WTC11 (cell line): ENCODE measurements at regions not wholly inside any gene's neighbourhood (a gene's known extent, or its start where the extent isn't known, plus 50 kb on each side); places are given as distances from the start of the nearest gene placed in this dataset.
A peak's percentile ranks its signal among the peaks of the same experiment; 100 is the strongest.

Experiments used
- ATAC-seq: fragments of 200-7000 bp; cut with Tn5 transposase; 2 replicates; pipeline ENCODE4 v1.10.0; 2021; ENCODE audit warnings: mild to moderate bottlenecking, moderate library complexity
- CTCF ChIA-PET: fragments of 300-600 bp; sonication (Branson Sonifier 250); formaldehyde crosslinking; loops from one replicate; lab custom pipeline; 2021; ENCODE audit warnings: antibody characterized with exemption; lab: Charles Lee
- POLR2A ChIA-PET: fragments of 350-600 bp; sonication (Branson Sonifier 250); formaldehyde crosslinking; loops from one replicate; lab custom pipeline; 2021; ENCODE audit warnings: antibody characterized with exemption; lab: Charles Lee
- DNase-seq: peaks from one replicate; pipeline ENCODE4 v3.0.0; 2021; ENCODE audit warnings: low spot score
- H3K27ac Mint-ChIP-seq: 2 replicates; pipeline ENCODE4 v1.8.0; 2021; ENCODE audit warnings: mixed read lengths
- H3K27me3 Mint-ChIP-seq: 2 replicates; pipeline ENCODE4 v1.8.0; 2021; ENCODE audit warnings: low read depth, mild to moderate bottlenecking, moderate library complexity, mixed read lengths
- H3K36me3 Mint-ChIP-seq: 2 replicates; pipeline ENCODE4 v1.8.0; 2021; ENCODE audit warnings: mixed read lengths
- H3K4me1 Mint-ChIP-seq: 2 replicates; pipeline ENCODE4 v1.8.0; 2022; ENCODE audit warnings: mixed read lengths
- H3K4me3 Mint-ChIP-seq: 2 replicates; pipeline ENCODE4 v1.8.0; 2021; ENCODE audit warnings: mild to moderate bottlenecking, moderate library complexity, mixed read lengths
- H3K9me3 Mint-ChIP-seq: 2 replicates; pipeline ENCODE4 v1.8.0; 2021; ENCODE audit warnings: mixed read lengths
- ARID4B ChIP-seq: sonication (generic); formaldehyde crosslinking; IDR thresholded peaks from 2 replicates; pipeline ENCODE4 v1.8.0; 2023; ENCODE audit warnings: missing genetic modification reagents, mild to moderate bottlenecking, borderline replicate concordance
- ATF2 ChIP-seq: sonication (generic); formaldehyde crosslinking; IDR thresholded peaks from 2 replicates; pipeline ENCODE4 v1.8.1; 2022; ENCODE audit warnings: low read depth, missing genetic modification reagents, borderline replicate concordance
- CBFB ChIP-seq: sonication (generic); formaldehyde crosslinking; IDR thresholded peaks from 2 replicates; pipeline ENCODE4 v1.8.1; 2022; ENCODE audit warnings: mild to moderate bottlenecking, low read depth, missing genetic modification reagents
- EMX1 ChIP-seq: fragments of 250-450 bp; sonication (Bioruptor Pico); IDR thresholded peaks from 2 replicates; pipeline ENCODE4 v1.8.0; 2021; ENCODE audit warnings: mild to moderate bottlenecking
- ETV6 ChIP-seq: sonication (generic); formaldehyde crosslinking; IDR thresholded peaks from 2 replicates; pipeline ENCODE4 v1.8.1; 2022; ENCODE audit warnings: mild to moderate bottlenecking, missing genetic modification reagents
- GTF2I ChIP-seq: fragments of 250-450 bp; sonication (Bioruptor Pico); conservative IDR thresholded peaks from 2 replicates; pipeline ENCODE4 v1.4.0; 2021; ENCODE audit warnings: mild to moderate bottlenecking
- HMGA2 ChIP-seq: fragments of 250-450 bp; sonication (Bioruptor Pico); IDR thresholded peaks from 2 replicates; pipeline ENCODE4 v1.4.0; 2021; ENCODE audit warnings: mild to moderate bottlenecking, moderate library complexity
- HMGXB4 ChIP-seq: sonication (generic); formaldehyde crosslinking; IDR thresholded peaks from 2 replicates; pipeline ENCODE4 v1.8.1; 2023; ENCODE audit warnings: mild to moderate bottlenecking, moderate library complexity, missing genetic modification reagents
- JAZF1 ChIP-seq: fragments of 250-450 bp; sonication (Bioruptor Pico); IDR thresholded peaks from 2 replicates; pipeline ENCODE4 v1.9.0; 2021; ENCODE audit warnings: moderate library complexity, mild to moderate bottlenecking, inconsistent platforms
- MAX ChIP-seq: sonication (generic); formaldehyde crosslinking; IDR thresholded peaks from 2 replicates; pipeline ENCODE4 v1.8.0; 2022; ENCODE audit warnings: mild to moderate bottlenecking, missing genetic modification reagents
- MYBL2 ChIP-seq: sonication (generic); formaldehyde crosslinking; IDR thresholded peaks from 2 replicates; pipeline ENCODE4 v1.8.1; 2023; ENCODE audit warnings: mild to moderate bottlenecking, moderate library complexity, missing genetic modification reagents
- PRDM15 ChIP-seq: sonication (generic); formaldehyde crosslinking; IDR thresholded peaks from 2 replicates; pipeline ENCODE4 v1.8.0; 2022; ENCODE audit warnings: missing genetic modification reagents
- PRRX2 ChIP-seq: fragments of 250-450 bp; sonication (Bioruptor Pico); IDR thresholded peaks from 2 replicates; pipeline ENCODE4 v1.8.0; 2021; ENCODE audit warnings: mild to moderate bottlenecking
- SMAD3 ChIP-seq: sonication (generic); formaldehyde crosslinking; IDR thresholded peaks from 2 replicates; pipeline ENCODE4 v1.8.0; 2022; ENCODE audit warnings: missing genetic modification reagents, mild to moderate bottlenecking, borderline replicate concordance
- SMAD4 ChIP-seq: sonication (generic); formaldehyde crosslinking; IDR thresholded peaks from 2 replicates; pipeline ENCODE4 v1.8.0; 2022; ENCODE audit warnings: mild to moderate bottlenecking, missing genetic modification reagents
- SOX15 ChIP-seq: fragments of 250-450 bp; sonication (Bioruptor Pico); IDR thresholded peaks from 2 replicates; pipeline ENCODE4 v1.9.0; 2021; ENCODE audit warnings: mild to moderate bottlenecking
- TEAD4 ChIP-seq: sonication (generic); formaldehyde crosslinking; IDR thresholded peaks from 2 replicates; pipeline ENCODE4 v1.8.0; 2022; ENCODE audit warnings: mild to moderate bottlenecking, missing genetic modification reagents
- USF2 ChIP-seq: sonication (generic); formaldehyde crosslinking; IDR thresholded peaks from 2 replicates; pipeline ENCODE4 v1.8.1; 2023; ENCODE audit warnings: mild to moderate bottlenecking, missing genetic modification reagents, moderate library complexity
- ZBTB43 ChIP-seq: sonication (generic); formaldehyde crosslinking; IDR thresholded peaks from 2 replicates; pipeline ENCODE4 v1.8.1; 2023; ENCODE audit warnings: mild to moderate bottlenecking, missing genetic modification reagents
- ZNF138 ChIP-seq: sonication (generic); formaldehyde crosslinking; conservative IDR thresholded peaks from 2 replicates; pipeline ENCODE4 v1.8.1; 2022; ENCODE audit warnings: mild to moderate bottlenecking, moderate library complexity, missing genetic modification reagents
- ZNF232 ChIP-seq: sonication (generic); formaldehyde crosslinking; IDR thresholded peaks from 2 replicates; pipeline ENCODE4 v1.8.0; 2022; ENCODE audit warnings: mild to moderate bottlenecking, missing genetic modification reagents

- no peak for TF ChIP-seq ARID4B
Observed at GRCh38 chr1:164977561-164977960, 379.0 kb downstream of the LMX1A start (continued).

- peak; percentile 31; the same call in 1 of the 2 replicates for ATAC-seq
Observed at GRCh38 chr1:164971921-164972415, 384.5 kb downstream of the LMX1A start.

GRCh38 chr1:164971391-164971790, 385.1 kb downstream of the LMX1A start:
- H3K36me3 Mint-ChIP-seq = no peaks in the 10 kb centered on the region
- H3K27ac Mint-ChIP-seq = no peak overlapping the region
- ChIA-PET CTCF (interaction anchor here (1.0 to 1.1 kb wide), 2 partner anchors 9 to 21 kb away, joined by 4 read pairs; no protein-coding TSS in a partner anchor), POLR2A (no interaction called here)
- no peaks in the 10 kb centered on the region for H3K27me3 Mint-ChIP-seq
- no peak overlapping the region for H3K4me3 Mint-ChIP-seq
- ATAC-seq (no peak), DNase-seq (no peak)
- H3K9me3 Mint-ChIP-seq = peaks cover 3% of the 10 kb centered on the region
- peaks cover 20% of the 10 kb centered on the region for H3K4me1 Mint-ChIP-seq
- TF ChIP-seq PRRX2 (CRISPR knock-in tag) (no peak), PRDM15 (CRISPR knock-in tag) (no peak), ZNF232 (CRISPR knock-in tag) (no peak), SMAD3 (no peak), USF2 (CRISPR knock-in tag) (no peak), ATF2 (CRISPR knock-in tag) (no peak), JAZF1 (CRISPR knock-in tag) (no peak), MAX (CRISPR knock-in tag) (no peak)

More at GRCh38 chr1:164971921-164972415, 384.5 kb downstream of the LMX1A start:
- no peak for TF ChIP-seq ZNF138 (CRISPR knock-in tag)
- TF ChIP-seq MYBL2 = no peak
- TF ChIP-seq ETV6 (CRISPR knock-in tag) = no peak
- TF ChIP-seq GTF2I (CRISPR knock-in tag) = no peak
- TF ChIP-seq EMX1 (CRISPR knock-in tag) = no peak
- TF ChIP-seq CBFB = no peak
- no peak for TF ChIP-seq HMGA2 (CRISPR knock-in tag)
- no peak for TF ChIP-seq TEAD4 (CRISPR knock-in tag)
- no peak for TF ChIP-seq HMGXB4 (CRISPR knock-in tag)
- no peak for TF ChIP-seq ZBTB43 (CRISPR knock-in tag)
- no peak for TF ChIP-seq SOX15
- no peak for TF ChIP-seq SMAD4 (CRISPR knock-in tag)
- H3K4me1 Mint-ChIP-seq = peaks cover 20% of the 10 kb centered on the region
- POLR2A ChIA-PET = no interaction called here
- no peak overlapping the region for H3K27ac Mint-ChIP-seq
- no peak overlapping the region for H3K4me3 Mint-ChIP-seq
- CTCF ChIA-PET = interaction anchor here (1.0 to 1.1 kb wide), 2 partner anchors 9 to 22 kb away, joined by 4 read pairs; no protein-coding TSS in a partner anchor
- H3K9me3 Mint-ChIP-seq = no peaks in the 10 kb centered on the region; the same call in 1 of the 2 replicates
- H3K36me3 Mint-ChIP-seq = no peaks in the 10 kb centered on the region
- no peak for DNase-seq
- H3K27me3 Mint-ChIP-seq = no peaks in the 10 kb centered on the region
